KOPT-K1 (cell line): ENCODE measurements at regions not wholly inside any gene's neighbourhood (a gene's known extent, or its start where the extent isn't known, plus 50 kb on each side); places are given as distances from the start of the nearest gene placed in this dataset.
"Not testable (repeated sequence)": the region's sequence is repeated elsewhere in the genome, so short reads cannot be mapped to it uniquely, and the experiment has no call there.

Experiments used
- H3K27ac ChIP-seq: fragments of 200-600 bp; sonication (generic); 2 replicates; pipeline ENCODE4 v1.5.1; 2016; ENCODE audit warnings: antibody characterized with exemption, mild to moderate bottlenecking, low read depth, low read length; ENCODE audit not compliant: poor library complexity, severe bottlenecking
- H3K36me3 ChIP-seq: fragments of 200-600 bp; sonication (generic); 2 replicates; pipeline ENCODE4 v1.5.1; 2017; ENCODE audit warnings: antibody characterized with exemption, mild to moderate bottlenecking, low read length, moderate library complexity; ENCODE audit not compliant: insufficient read depth
- H3K9me3 ChIP-seq: fragments of 200-600 bp; sonication (generic); 2 replicates; pipeline ENCODE4 v1.5.1; 2017; ENCODE audit warnings: antibody characterized with exemption, low read length, mild to moderate bottlenecking; ENCODE audit not compliant: insufficient read depth, poor library complexity, severe bottlenecking

DNA sequence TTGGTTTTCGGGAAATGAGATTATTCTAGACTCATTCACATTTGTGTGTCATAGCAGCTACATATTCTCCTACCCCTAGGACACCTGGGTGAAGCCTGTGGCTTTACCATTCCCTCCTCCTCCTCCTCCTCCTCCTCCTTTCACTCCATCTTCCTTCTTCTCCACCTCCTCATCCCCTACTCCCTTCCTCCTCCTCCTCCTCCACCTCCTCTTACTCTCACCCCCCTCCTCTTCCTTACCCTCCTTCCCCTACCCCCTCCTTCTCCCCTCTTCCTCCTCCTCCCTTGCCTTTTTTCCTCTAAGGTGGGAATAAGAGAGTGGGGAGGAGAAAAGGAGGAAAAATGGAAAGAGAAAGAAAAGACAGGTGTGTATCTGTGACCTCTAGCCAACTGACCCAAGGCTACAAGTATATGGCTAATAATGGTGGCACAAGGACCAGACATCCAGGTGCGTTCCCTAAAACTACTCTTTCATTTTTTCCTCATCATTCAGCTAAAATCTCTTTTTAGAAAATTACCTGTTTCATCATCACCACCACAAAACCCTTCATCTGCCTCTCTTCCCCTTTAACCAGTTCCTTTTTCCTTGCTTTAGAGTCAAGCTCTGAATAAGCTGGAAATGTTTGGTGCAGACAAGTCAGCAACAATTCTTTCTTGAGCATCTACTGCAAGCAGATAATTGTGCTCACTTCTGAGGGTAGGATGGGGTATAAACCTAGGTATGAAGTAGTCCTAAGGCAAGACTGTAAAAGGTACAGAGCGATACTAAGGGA is 149.8 kb upstream of the FOXN3 start:
- Histone ChIP-seq H3K36me3 (no peaks in the 10 kb centered on the region), H3K27ac (no peak overlapping the region), H3K9me3 (no peaks in the 10 kb centered on the region)

DNA sequence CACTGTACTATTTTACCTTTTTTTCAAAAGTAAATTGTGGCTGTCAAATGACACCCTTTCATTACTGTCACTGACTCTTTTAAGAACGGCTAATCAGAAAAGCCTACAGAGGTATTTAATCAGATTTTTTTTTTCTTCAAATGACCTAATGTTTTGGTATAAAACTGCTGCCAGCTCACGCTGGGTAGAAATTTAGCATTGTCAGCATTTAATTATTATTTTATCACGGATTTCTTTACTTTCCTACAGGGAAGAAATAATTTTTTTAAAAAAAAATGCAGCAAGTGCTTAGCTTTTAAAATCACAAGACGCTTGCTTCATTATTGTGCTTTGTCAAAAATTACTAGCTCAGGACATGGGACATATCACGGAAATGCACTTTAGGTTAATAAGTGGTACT is 149.1 kb upstream of the FOXN3 start:
- Histone ChIP-seq H3K36me3 (no peaks in the 10 kb centered on the region), H3K27ac (no peak overlapping the region), H3K9me3 (no peaks in the 10 kb centered on the region)

DNA sequence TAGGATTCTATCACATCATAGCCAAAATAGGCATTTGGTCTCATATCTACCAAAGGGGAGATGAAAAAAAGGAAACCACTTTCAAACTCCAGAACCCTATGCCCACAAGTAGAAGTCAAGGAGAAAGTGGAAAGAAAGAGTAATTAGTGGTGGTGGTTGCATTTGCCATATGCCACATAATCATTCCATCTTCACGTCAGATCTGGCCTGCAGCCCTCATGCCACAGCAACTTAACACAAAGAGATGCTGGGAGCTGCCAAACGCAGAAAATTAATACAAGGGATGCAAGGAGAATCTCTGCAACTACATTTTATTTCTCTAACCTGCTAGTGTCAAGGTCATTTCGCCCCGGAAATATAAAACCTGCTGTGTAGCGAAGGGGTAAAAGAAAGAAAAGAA is 148.6 kb upstream of the FOXN3 start:
- H3K9me3 ChIP-seq: no peaks in the 10 kb centered on the region
- H3K36me3 ChIP-seq: no peaks in the 10 kb centered on the region
- H3K27ac ChIP-seq: no peak overlapping the region

DNA sequence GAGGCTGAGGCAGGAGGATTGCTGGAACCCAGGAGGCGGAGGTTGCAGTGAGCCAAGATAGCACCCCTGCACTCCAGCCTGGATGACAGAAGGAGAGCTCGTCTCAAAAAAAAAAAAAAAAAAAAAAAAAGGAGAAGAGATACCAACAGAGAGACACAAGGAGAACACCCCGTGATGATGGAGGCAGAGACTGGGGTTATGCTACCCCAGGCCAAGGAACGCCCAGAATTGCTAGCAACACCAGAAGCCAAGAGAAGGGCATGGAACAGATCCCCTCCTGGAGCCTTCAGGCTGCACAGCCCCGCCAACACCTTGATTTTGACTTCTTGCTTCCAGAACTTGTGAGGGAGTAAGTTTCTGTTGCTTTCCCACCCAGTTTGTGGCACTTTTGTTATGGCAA is 148.0 kb upstream of the FOXN3 start:
- Histone ChIP-seq H3K36me3 (no peaks in the 10 kb centered on the region), H3K27ac (no peak overlapping the region), H3K9me3 (no peaks in the 10 kb centered on the region)

DNA sequence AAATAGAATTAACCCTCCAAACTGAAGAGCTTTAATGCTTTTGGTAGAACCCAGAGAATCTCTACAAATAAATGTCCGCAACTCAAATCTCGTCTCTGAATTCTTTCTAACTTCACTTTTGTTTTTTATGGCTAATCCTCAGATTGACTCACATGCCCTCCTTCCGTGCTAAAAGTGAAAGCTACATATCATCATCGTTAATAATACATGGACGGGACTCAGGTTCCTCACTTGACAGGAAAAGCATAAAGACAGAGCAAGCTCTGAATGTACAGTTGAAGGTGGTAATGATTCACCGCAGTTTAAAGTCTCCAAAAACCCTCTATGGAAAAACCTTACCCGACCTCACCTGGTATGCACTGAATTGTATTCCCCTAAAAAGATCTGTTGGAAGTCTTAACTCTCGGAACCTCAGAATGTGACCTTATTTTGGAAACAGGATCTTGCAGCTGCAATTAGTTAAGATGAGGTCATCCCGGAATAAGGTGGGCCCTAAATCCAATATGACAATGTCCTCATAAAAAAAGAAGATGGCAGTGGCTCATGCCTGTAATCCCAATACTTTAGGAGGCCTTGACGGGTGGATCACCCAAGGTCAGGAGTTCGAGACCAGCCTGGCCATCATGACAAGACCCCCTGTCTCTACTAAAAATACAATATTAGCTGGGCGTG is 147.4 kb upstream of the FOXN3 start:
- Histone ChIP-seq H3K27ac (no peak overlapping the region), H3K36me3 (no peaks in the 10 kb centered on the region), H3K9me3 (no peaks in the 10 kb centered on the region)

DNA sequence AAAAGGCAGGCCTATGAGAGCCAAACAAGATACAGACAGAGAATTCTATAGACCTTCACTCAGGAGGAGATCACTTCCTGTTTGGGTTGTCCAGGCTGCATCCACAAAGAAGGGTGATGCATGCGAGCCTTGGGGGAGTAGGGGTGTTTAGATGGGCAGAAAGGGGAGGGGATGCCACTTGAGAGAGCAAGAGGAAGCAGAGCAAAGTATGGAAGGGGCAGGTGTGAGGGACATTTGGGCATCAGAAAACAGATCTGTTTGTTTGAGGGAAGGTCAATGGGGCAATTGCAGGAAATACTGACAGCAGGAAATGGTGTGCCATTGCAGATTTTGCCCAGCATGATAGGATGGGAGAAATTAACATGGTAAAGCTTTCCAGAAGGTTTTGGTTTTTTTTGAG is 146.4 kb upstream of the FOXN3 start:
- Histone ChIP-seq H3K9me3 (no peaks in the 10 kb centered on the region), H3K36me3 (no peaks in the 10 kb centered on the region), H3K27ac (no peak overlapping the region)

DNA sequence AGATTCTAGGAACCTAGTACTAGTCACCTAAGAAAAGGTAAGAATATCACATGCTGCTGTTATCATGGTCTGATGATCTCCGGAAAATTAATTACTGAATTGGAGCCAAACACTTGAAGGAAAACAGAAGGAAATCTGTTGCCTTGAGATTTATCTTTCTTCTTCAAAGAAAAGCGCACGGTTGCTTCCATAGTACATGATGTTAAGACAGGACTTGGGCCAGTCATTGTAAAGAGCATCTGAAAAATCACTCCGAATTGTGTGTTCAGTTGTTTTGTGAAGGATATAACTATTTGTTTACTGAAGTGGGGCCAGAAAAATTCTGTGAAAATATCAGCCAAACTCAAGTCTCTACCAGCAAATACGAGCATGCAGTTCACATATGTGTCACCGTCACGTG is 134.9 kb upstream of the FOXN3 start:
- no peaks in the 10 kb centered on the region for H3K9me3 ChIP-seq
- no peaks in the 10 kb centered on the region for H3K36me3 ChIP-seq
- H3K27ac ChIP-seq: no peak overlapping the region

DNA sequence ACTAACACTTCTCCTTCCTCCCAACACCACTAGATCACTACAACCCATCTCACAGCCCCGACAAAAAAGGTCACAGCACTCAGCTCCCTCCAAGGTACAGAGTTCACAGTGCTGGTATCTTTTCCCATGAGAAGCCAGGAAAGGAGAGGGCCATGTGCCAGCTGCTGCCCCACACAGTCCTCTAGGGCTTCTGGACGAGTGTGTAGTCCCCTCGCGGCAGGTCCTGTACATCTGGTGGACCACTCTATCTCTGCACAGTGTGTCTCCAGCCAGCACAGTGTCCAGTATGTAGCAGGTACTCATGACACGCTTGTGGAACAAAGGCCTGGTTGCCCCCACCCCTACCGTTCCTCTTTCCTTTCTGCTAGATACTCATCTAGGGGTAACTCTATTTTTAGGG is 134.4 kb upstream of the FOXN3 start:
- Histone ChIP-seq H3K36me3 (no peaks in the 10 kb centered on the region), H3K27ac (no peak overlapping the region), H3K9me3 (no peaks in the 10 kb centered on the region)

DNA sequence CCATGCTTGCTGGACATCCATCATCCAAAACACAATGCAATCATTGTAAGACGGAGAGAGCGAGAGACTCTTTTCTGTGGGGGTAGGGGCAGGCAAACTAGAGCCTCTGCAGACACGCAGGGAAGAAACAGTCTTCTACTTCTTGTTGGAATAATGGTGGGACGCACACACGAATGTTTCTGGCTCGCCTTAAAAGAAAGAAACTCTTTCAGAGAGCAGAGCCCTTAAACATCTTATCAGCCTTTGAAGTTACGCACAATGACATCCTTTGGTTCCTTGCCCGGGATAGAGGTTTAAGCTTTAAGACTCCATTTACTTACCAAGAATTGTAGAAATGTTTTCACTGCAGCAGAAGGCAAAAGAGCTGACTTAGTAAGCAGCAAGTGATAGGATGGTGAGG is 133.8 kb upstream of the FOXN3 start:
- Histone ChIP-seq H3K27ac (no peak overlapping the region), H3K36me3 (no peaks in the 10 kb centered on the region), H3K9me3 (no peaks in the 10 kb centered on the region)

DNA sequence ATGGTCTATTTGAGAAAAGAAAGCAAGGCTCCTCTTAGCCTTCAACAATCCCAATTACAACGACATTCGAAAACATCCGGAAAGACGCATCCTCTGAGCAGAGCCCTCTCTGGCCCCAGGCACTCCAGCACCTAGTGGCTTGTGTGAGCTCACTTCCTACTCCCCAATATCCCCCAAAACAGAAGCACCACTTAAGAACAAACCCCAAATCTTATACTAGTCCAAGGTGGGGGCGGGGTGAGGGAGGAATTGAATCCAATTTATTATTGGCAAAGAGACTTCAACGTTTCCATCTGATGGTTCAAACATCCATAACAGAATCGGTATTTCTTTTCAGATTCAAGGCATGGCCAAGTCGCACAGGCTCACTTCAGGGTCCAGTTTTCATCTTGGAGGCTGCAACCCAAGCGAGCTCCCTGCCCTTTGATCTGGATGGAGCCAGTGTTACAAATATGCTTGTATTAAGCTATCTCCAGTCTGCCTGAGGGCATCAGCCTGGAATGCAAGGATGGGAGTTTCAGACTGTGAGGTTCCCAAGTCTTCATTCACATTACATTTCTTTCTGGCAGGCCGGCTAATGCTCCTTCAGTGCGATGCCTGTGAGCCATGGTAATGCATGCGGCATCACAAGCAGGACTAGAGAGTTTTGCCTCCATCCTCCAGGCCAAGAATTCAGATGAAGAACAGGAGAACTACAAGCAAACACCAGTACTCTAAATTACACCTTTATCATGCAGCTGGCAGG is 132.5 kb upstream of the FOXN3 start:
- Histone ChIP-seq H3K27ac (no peak overlapping the region), H3K36me3 (no peaks in the 10 kb centered on the region), H3K9me3 (no peaks in the 10 kb centered on the region)

DNA sequence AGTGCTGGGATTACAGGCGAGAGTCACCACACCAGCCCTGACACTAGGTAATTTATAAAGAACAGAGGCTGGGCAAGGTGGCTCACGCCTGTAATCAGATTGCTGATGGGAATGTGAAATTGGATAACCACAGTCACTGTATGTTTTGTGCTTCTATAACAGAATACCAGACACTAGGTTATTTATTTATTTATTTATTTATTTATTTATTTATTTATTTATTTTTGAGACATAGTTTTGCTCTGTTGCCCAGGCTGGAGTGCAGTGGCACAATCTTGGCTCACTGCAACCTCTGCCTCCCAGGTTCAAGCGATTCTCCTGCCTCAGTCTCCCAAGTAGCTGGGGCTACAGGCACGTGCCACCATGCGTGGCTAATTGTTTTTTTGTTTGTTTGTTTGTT is 130.0 kb upstream of the FOXN3 start:
- not testable (repeated sequence) for H3K27ac ChIP-seq, H3K36me3 ChIP-seq

DNA sequence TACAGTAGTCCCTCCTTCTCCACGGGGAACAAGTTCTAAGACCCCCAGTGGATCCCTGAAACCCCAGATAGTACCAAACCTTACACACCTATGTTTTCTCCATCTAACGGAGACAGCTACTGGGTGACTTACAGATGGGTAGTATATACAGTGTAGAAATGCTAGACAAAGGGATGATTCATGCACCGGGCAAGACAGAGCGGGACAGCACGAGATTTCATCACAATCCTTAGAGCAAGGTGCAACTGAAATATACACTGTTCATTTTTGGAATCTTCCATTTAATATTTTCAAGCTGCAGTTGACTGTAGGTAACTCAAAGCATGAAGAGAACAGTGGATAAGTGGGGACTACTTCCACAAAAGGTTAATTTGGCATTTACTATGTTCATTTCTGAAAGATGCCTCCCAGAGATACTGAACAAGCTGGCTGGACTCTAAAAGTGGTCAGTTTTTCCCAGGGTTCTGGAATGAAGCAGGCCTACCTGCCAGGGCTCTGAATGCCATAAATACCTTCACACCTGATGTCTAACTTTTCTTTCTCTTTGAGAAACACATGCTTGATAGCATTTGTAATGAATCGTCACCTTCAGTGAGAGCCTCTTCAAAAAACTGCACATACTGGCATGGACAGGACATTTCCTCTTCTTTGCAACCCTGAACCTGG is 127.7 kb upstream of the FOXN3 start:
- no peak overlapping the region for H3K27ac ChIP-seq
- no peaks in the 10 kb centered on the region for H3K9me3 ChIP-seq

More for the DNA sequence above, 130.0 kb upstream of the FOXN3 start:
- H3K9me3 ChIP-seq: not testable (repeated sequence)

DNA sequence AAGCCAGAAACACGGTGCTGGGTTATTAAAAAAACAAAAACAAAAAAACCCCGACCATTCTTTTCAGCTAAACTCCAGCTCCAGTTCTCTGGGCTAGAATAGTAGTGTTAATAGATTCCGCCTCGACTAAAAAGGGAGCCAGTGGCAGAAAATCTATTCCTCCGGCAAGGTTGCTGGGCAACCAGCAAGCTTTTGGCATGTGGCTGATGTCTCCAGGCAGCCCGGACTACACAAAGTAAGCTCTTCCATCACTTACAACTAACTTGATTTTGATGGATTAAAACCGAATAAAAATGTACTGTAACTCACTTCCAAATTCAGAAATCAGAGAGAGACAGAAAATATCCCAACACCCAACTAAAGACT is 126.4 kb upstream of the FOXN3 start:
- H3K36me3 ChIP-seq: no peaks in the 10 kb centered on the region
- H3K9me3 ChIP-seq: no peaks in the 10 kb centered on the region
- no peak overlapping the region for H3K27ac ChIP-seq

More for the DNA sequence above, 127.7 kb upstream of the FOXN3 start:
- H3K36me3 ChIP-seq: no peaks in the 10 kb centered on the region

DNA sequence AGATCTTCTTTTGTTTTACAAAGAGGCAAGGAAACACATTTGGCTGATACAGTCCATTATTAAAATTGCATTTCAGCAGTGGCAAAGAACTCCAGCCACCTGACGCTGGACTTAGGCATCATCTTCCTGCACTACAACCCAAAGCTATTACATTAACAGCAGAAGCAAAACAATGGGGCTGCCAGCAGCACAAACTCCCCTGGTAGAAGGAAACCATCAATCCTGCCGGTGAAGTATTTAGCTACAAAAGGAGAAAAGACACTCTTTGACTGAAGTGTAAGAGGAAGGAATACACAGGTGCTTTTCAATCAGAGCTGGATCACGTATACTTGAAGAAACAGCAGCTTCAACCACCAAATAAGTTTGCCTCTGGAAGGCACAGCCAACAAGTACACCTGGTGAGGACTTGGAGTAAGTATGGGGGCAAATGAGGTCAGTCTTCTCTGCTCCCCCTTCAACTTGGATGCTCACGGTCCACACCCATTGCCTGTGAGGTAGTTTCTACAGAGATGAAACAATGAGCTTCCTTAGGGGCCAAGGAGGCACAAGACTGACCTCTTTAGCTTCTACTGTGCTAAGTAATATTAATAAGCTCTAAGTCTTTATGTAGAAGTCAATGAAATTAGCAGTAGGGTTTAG is 125.9 kb upstream of the FOXN3 start:
- Histone ChIP-seq H3K36me3 (no peaks in the 10 kb centered on the region), H3K27ac (no peak overlapping the region)

More for the DNA sequence above, 125.9 kb upstream of the FOXN3 start:
- no peaks in the 10 kb centered on the region for H3K9me3 ChIP-seq
